ENCODE measurements at regions not wholly inside any gene's neighbourhood (a gene's known extent, or its start where the extent isn't known, plus 50 kb on each side); places are given as distances from the start of the nearest gene placed in this dataset.
"Not testable (repeated sequence)": the region's sequence is repeated elsewhere in the genome, so short reads cannot be mapped to it uniquely, and the experiment has no call there.

GRCh38 chr7:67912437-67912836 is 915.8 kb downstream of the TYW1 start:
- no peak for DNase-seq (ENCODE audit: low read depth in 6 of 9, low spot score in 9 of 9)
- Histone ChIP-seq H3K27me3 (ENCODE audit: control insufficient read depth in 2 of 2, insufficient read depth in 1 of 2, low read length in 1 of 2) (no peaks in the 10 kb centered on the region), H3K4me3 (ENCODE audit: low read length in 2 of 2) (no peak overlapping the region), H3K4me1 (ENCODE audit: control insufficient read depth in 2 of 2, insufficient read depth in 2 of 2, low read length in 2 of 2) (no peaks in the 10 kb centered on the region), H3K9me3 (ENCODE audit: control insufficient read depth in 2 of 2, insufficient read depth in 1 of 2, low read length in 1 of 2) (peaks cover 3 to 4% of the 10 kb centered on the region in 2 donors), H3K36me3 (ENCODE audit: control insufficient read depth in 2 of 2, insufficient read depth in 2 of 2, low read length in 1 of 2) (no peaks in the 10 kb centered on the region), H3K27ac (ENCODE audit: low read depth in 1 of 2, low read length in 1 of 2) (no peak overlapping the region)
- 96% methylated on average over 2 of the region's 2 CpGs for WGBS

GRCh38 chr7:67913604-67914003 is 917.0 kb downstream of the TYW1 start:
- DNase-seq (ENCODE audit: low read depth in 6 of 9, low spot score in 9 of 9): no peak
- Histone ChIP-seq H3K36me3 (ENCODE audit: control insufficient read depth in 2 of 2, insufficient read depth in 2 of 2, low read length in 1 of 2) (no peaks in the 10 kb centered on the region), H3K27me3 (ENCODE audit: control insufficient read depth in 2 of 2, insufficient read depth in 1 of 2, low read length in 1 of 2) (no peaks in the 10 kb centered on the region), H3K27ac (ENCODE audit: low read depth in 1 of 2, low read length in 1 of 2) (no peak overlapping the region), H3K4me3 (ENCODE audit: low read length in 2 of 2) (no peak overlapping the region), H3K4me1 (ENCODE audit: control insufficient read depth in 2 of 2, insufficient read depth in 2 of 2, low read length in 2 of 2) (no peaks in the 10 kb centered on the region), H3K9me3 (ENCODE audit: control insufficient read depth in 2 of 2, insufficient read depth in 1 of 2, low read length in 1 of 2) (peaks cover 3 to 4% of the 10 kb centered on the region in 2 donors)

- not testable (repeated sequence) for H3K9me3 ChIP-seq (ENCODE audit: control insufficient read depth in 2 of 2, insufficient read depth in 1 of 2, low read length in 1 of 2); H3K4me1 ChIP-seq (ENCODE audit: control insufficient read depth in 2 of 2, insufficient read depth in 2 of 2, low read length in 2 of 2); H3K27me3 ChIP-seq (ENCODE audit: control insufficient read depth in 2 of 2, insufficient read depth in 1 of 2, low read length in 1 of 2); H3K36me3 ChIP-seq (ENCODE audit: control insufficient read depth in 2 of 2, insufficient read depth in 2 of 2, low read length in 1 of 2); H3K27ac ChIP-seq (ENCODE audit: low read depth in 1 of 2, low read length in 1 of 2); DNase-seq (ENCODE audit: low read depth in 6 of 9, low spot score in 9 of 9); H3K4me3 ChIP-seq (ENCODE audit: low read length in 2 of 2)
- WGBS: 98% methylated on average over 1 of the region's 1 CpG
These were observed 919.5 kb downstream of the TYW1 start for GRCh38 chr7:67916111-67916510.

- H3K9me3 ChIP-seq (ENCODE audit: control insufficient read depth in 2 of 2, insufficient read depth in 1 of 2, low read length in 1 of 2): peaks cover 0 to 4% of the 10 kb centered on the region in 2 donors
- WGBS: 87% methylated on average over 9 of the region's 9 CpGs
- no peak overlapping the region for H3K27ac ChIP-seq (ENCODE audit: low read depth in 1 of 2, low read length in 1 of 2)
- H3K36me3 ChIP-seq (ENCODE audit: control insufficient read depth in 2 of 2, insufficient read depth in 2 of 2, low read length in 1 of 2): no peaks in the 10 kb centered on the region
- H3K4me1 ChIP-seq (ENCODE audit: control insufficient read depth in 2 of 2, insufficient read depth in 2 of 2, low read length in 2 of 2): no peaks in the 10 kb centered on the region
- H3K27me3 ChIP-seq (ENCODE audit: control insufficient read depth in 2 of 2, insufficient read depth in 1 of 2, low read length in 1 of 2): no peaks in the 10 kb centered on the region
- no peak for DNase-seq (ENCODE audit: low read depth in 6 of 9, low spot score in 9 of 9)
- H3K4me3 ChIP-seq (ENCODE audit: low read length in 2 of 2): no peak overlapping the region
These were observed 920.2 kb downstream of the TYW1 start for GRCh38 chr7:67916571-67917436.

GRCh38 chr7:67917437-67917755 is 920.8 kb downstream of the TYW1 start:
- WGBS: 96% methylated on average over 3 of the region's 3 CpGs
- no peaks in the 10 kb centered on the region for H3K36me3 ChIP-seq (ENCODE audit: control insufficient read depth in 2 of 2, insufficient read depth in 2 of 2, low read length in 1 of 2)
- H3K4me1 ChIP-seq (ENCODE audit: control insufficient read depth in 2 of 2, insufficient read depth in 2 of 2, low read length in 2 of 2): no peaks in the 10 kb centered on the region
- no peak overlapping the region for H3K4me3 ChIP-seq (ENCODE audit: low read length in 2 of 2)
- peaks cover 0 to 7% of the 10 kb centered on the region in 2 donors for H3K9me3 ChIP-seq (ENCODE audit: control insufficient read depth in 2 of 2, insufficient read depth in 1 of 2, low read length in 1 of 2)
- H3K27me3 ChIP-seq (ENCODE audit: control insufficient read depth in 2 of 2, insufficient read depth in 1 of 2, low read length in 1 of 2): no peaks in the 10 kb centered on the region
- no peak overlapping the region for H3K27ac ChIP-seq (ENCODE audit: low read depth in 1 of 2, low read length in 1 of 2)
- DNase-seq (ENCODE audit: low read depth in 6 of 9, low spot score in 9 of 9): no peak

GRCh38 chr7:67918158-67918557 is 921.5 kb downstream of the TYW1 start:
- WGBS: 41% methylated on average over 4 of the region's 4 CpGs
- Histone ChIP-seq H3K36me3 (ENCODE audit: control insufficient read depth in 2 of 2, insufficient read depth in 2 of 2, low read length in 1 of 2) (no peaks in the 10 kb centered on the region), H3K27ac (ENCODE audit: low read depth in 1 of 2, low read length in 1 of 2) (no peak overlapping the region), H3K27me3 (ENCODE audit: control insufficient read depth in 2 of 2, insufficient read depth in 1 of 2, low read length in 1 of 2) (no peaks in the 10 kb centered on the region), H3K4me1 (ENCODE audit: control insufficient read depth in 2 of 2, insufficient read depth in 2 of 2, low read length in 2 of 2) (no peaks in the 10 kb centered on the region), H3K9me3 (ENCODE audit: control insufficient read depth in 2 of 2, insufficient read depth in 1 of 2, low read length in 1 of 2) (peaks cover 0 to 9% of the 10 kb centered on the region in 2 donors), H3K4me3 (ENCODE audit: low read length in 2 of 2) (no peak overlapping the region)
- DNase-seq (ENCODE audit: low read depth in 6 of 9, low spot score in 9 of 9): no peak

GRCh38 chr7:67923286-67923685 is 926.7 kb downstream of the TYW1 start:
- DNase-seq (ENCODE audit: low read depth in 6 of 9, low spot score in 9 of 9): no peak
- Histone ChIP-seq H3K4me1 (ENCODE audit: control insufficient read depth in 2 of 2, insufficient read depth in 2 of 2, low read length in 2 of 2) (no peaks in the 10 kb centered on the region), H3K27ac (ENCODE audit: low read depth in 1 of 2, low read length in 1 of 2) (no peak overlapping the region), H3K4me3 (ENCODE audit: low read length in 2 of 2) (no peak overlapping the region), H3K9me3 (ENCODE audit: control insufficient read depth in 2 of 2, insufficient read depth in 1 of 2, low read length in 1 of 2) (peaks cover 0 to 5% of the 10 kb centered on the region in 2 donors), H3K36me3 (ENCODE audit: control insufficient read depth in 2 of 2, insufficient read depth in 2 of 2, low read length in 1 of 2) (no peaks in the 10 kb centered on the region), H3K27me3 (ENCODE audit: control insufficient read depth in 2 of 2, insufficient read depth in 1 of 2, low read length in 1 of 2) (no peaks in the 10 kb centered on the region)
- WGBS: 97% methylated on average over 3 of the region's 3 CpGs

GRCh38 chr7:67928141-67928540 is 931.5 kb downstream of the TYW1 start:
- DNase-seq (ENCODE audit: low read depth in 6 of 9, low spot score in 9 of 9): no peak
- Histone ChIP-seq H3K27me3 (ENCODE audit: control insufficient read depth in 2 of 2, insufficient read depth in 1 of 2, low read length in 1 of 2) (no peaks in the 10 kb centered on the region), H3K4me3 (ENCODE audit: low read length in 2 of 2) (no peak overlapping the region), H3K27ac (ENCODE audit: low read depth in 1 of 2, low read length in 1 of 2) (no peak overlapping the region), H3K4me1 (ENCODE audit: control insufficient read depth in 2 of 2, insufficient read depth in 2 of 2, low read length in 2 of 2) (no peaks in the 10 kb centered on the region), H3K36me3 (ENCODE audit: control insufficient read depth in 2 of 2, insufficient read depth in 2 of 2, low read length in 1 of 2) (no peaks in the 10 kb centered on the region), H3K9me3 (ENCODE audit: control insufficient read depth in 2 of 2, insufficient read depth in 1 of 2, low read length in 1 of 2) (peaks cover 0 to 14% of the 10 kb centered on the region in 2 donors)
- WGBS: 83% methylated on average over 5 of the region's 5 CpGs

GRCh38 chr7:67936447-67936846 is 939.8 kb downstream of the TYW1 start:
- WGBS: 85% methylated on average over 8 of the region's 8 CpGs
- not testable (repeated sequence) for H3K27me3 ChIP-seq (ENCODE audit: control insufficient read depth in 2 of 2, insufficient read depth in 1 of 2, low read length in 1 of 2); H3K4me3 ChIP-seq (ENCODE audit: low read length in 2 of 2); DNase-seq (ENCODE audit: low read depth in 6 of 9, low spot score in 9 of 9); H3K27ac ChIP-seq (ENCODE audit: low read depth in 1 of 2, low read length in 1 of 2); H3K4me1 ChIP-seq (ENCODE audit: control insufficient read depth in 2 of 2, insufficient read depth in 2 of 2, low read length in 2 of 2); H3K9me3 ChIP-seq (ENCODE audit: control insufficient read depth in 2 of 2, insufficient read depth in 1 of 2, low read length in 1 of 2); H3K36me3 ChIP-seq (ENCODE audit: control insufficient read depth in 2 of 2, insufficient read depth in 2 of 2, low read length in 1 of 2)

Data from thymus (tissue), 11 donors.